Jurkat, Clone E6-1 (cell line): ENCODE measurements at regions not wholly inside any gene's neighbourhood (a gene's known extent, or its start where the extent isn't known, plus 50 kb on each side); places are given as distances from the start of the nearest gene placed in this dataset.
"Not testable (repeated sequence)": the region's sequence is repeated elsewhere in the genome, so short reads cannot be mapped to it uniquely, and the experiment has no call there.

Experiments used
- DNase-seq: peaks from one replicate; pipeline ENCODE4 v3.0.0-alpha.2; 2011; ENCODE audit warnings: low read depth, low spot score
- H3K4me3 ChIP-seq: 2 replicates; pipeline ENCODE4 v1.5.1; 2011; ENCODE audit warnings: mild to moderate bottlenecking, low read length, control low read depth, moderate library complexity

GRCh38 chr5:12985142-12985541 is 959.3 kb downstream of the DNAH5 start:
- DNase-seq, result no peak
- H3K4me3 ChIP-seq, result no peak overlapping the region

- H3K4me3 ChIP-seq, result no peak overlapping the region
- no peak for DNase-seq
These were observed 969.6 kb downstream of the DNAH5 start for GRCh38 chr5:12974856-12975255.

GRCh38 chr5:12965804-12966203 is 978.7 kb downstream of the DNAH5 start:
- H3K4me3 ChIP-seq, result no peak overlapping the region

GRCh38 chr5:12959713-12960112 is 984.8 kb downstream of the DNAH5 start:
- no peak for DNase-seq
- no peak overlapping the region for H3K4me3 ChIP-seq

More at GRCh38 chr5:12965804-12966203, 978.7 kb downstream of the DNAH5 start:
- DNase-seq, result no peak

- no peak for DNase-seq
- no peak overlapping the region for H3K4me3 ChIP-seq
These were observed 992.1 kb downstream of the DNAH5 start for GRCh38 chr5:12952409-12952808.

- no peak for DNase-seq
- no peak overlapping the region for H3K4me3 ChIP-seq
These were observed 992.6 kb downstream of the DNAH5 start for GRCh38 chr5:12951846-12952245.

GRCh38 chr5:12947379-12947778 is 997.1 kb downstream of the DNAH5 start:
- no peak for DNase-seq
- no peak overlapping the region for H3K4me3 ChIP-seq

- H3K4me3 ChIP-seq, DNase-seq: not testable (repeated sequence)
These were observed 999.0 kb downstream of the DNAH5 start for GRCh38 chr5:12945477-12945876.

GRCh38 chr5:12936221-12936620 is 1008.3 kb downstream of the DNAH5 start:
- no peak overlapping the region for H3K4me3 ChIP-seq
- no peak for DNase-seq

- DNase-seq, result no peak
These were observed 1009.8 kb downstream of the DNAH5 start for GRCh38 chr5:12934722-12935121.

GRCh38 chr5:12920527-12920926 is 1016.3 kb upstream of the CTNND2 start:
- DNase-seq, result no peak
- no peak overlapping the region for H3K4me3 ChIP-seq

More at GRCh38 chr5:12934722-12935121, 1009.8 kb downstream of the DNAH5 start:
- no peak overlapping the region for H3K4me3 ChIP-seq

GRCh38 chr5:12911156-12911555 is 1006.9 kb upstream of the CTNND2 start:
- DNase-seq, result no peak
- H3K4me3 ChIP-seq, result no peak overlapping the region

GRCh38 chr5:12910641-12911040 is 1006.4 kb upstream of the CTNND2 start:
- DNase-seq, result no peak
- H3K4me3 ChIP-seq, result no peak overlapping the region

- DNase-seq, result no peak
- no peak overlapping the region for H3K4me3 ChIP-seq
These were observed 998.4 kb upstream of the CTNND2 start for GRCh38 chr5:12902611-12903010.

- H3K4me3 ChIP-seq, result no peak overlapping the region
- no peak for DNase-seq
These were observed 997.5 kb upstream of the CTNND2 start for GRCh38 chr5:12901696-12902095.

- H3K4me3 ChIP-seq, result no peak overlapping the region
- no peak for DNase-seq
These were observed 991.8 kb upstream of the CTNND2 start for GRCh38 chr5:12896086-12896485.

- H3K4me3 ChIP-seq, result no peak overlapping the region
- DNase-seq, result no peak
These were observed 980.8 kb upstream of the CTNND2 start for GRCh38 chr5:12885018-12885417.

- DNase-seq, result no peak
- H3K4me3 ChIP-seq, result no peak overlapping the region
These were observed 979.1 kb upstream of the CTNND2 start for GRCh38 chr5:12883395-12883794.

- no peak overlapping the region for H3K4me3 ChIP-seq
- peak; percentile 52 for DNase-seq
These were observed 972.5 kb upstream of the CTNND2 start for GRCh38 chr5:12876541-12877298.

GRCh38 chr5:12870872-12871539 is 966.8 kb upstream of the CTNND2 start:
- DNase-seq, result peak; percentile 32
- H3K4me3 ChIP-seq, result no peak overlapping the region

- H3K4me3 ChIP-seq, result no peak overlapping the region
- no peak for DNase-seq
These were observed 961.3 kb upstream of the CTNND2 start for GRCh38 chr5:12865529-12865928.
